Tibial artery (tissue), 4 donors: ENCODE measurements at regions not wholly inside any gene's neighbourhood (a gene's known extent, or its start where the extent isn't known, plus 50 kb on each side); places are given as distances from the start of the nearest gene placed in this dataset.

Experiments used
- DNase-seq, 2 donors: peaks; one replicate each; pipeline ENCODE4 v3.0.0-alpha.2; 2019
- H3K27ac ChIP-seq, 2 donors: fragments of 200-600 bp; sonication (generic) in 1 of 2; 1 replicate in 1 of 2; 2 replicates in 1 of 2; pipeline ENCODE4 v1.5.1; 2018 to 2019; ENCODE audit warnings: mild to moderate bottlenecking in 1 of 2
- H3K27me3 ChIP-seq, 2 donors: fragments of 200-600 bp; sonication (generic) in 1 of 2; one replicate each; pipeline versions ENCODE4 v1.5.1 to v1.6.0; 2016 to 2019
- H3K36me3 ChIP-seq, 3 donors: fragments of 200-600 bp; sonication (generic) in 2 of 3; one replicate each; pipeline ENCODE4 v1.5.1; 2016 to 2019; ENCODE audit warnings: mild to moderate bottlenecking in 2 of 3
- H3K4me1 ChIP-seq, 4 donors: fragments of 200-600 bp; sonication (generic) in 2 of 4; 1 replicate in 3 of 4; 2 replicates in 1 of 4; pipeline ENCODE4 v1.5.1; 2016 to 2019
- H3K4me3 ChIP-seq, 2 donors: fragments of 200-600 bp; sonication (generic) in 1 of 2; 1 replicate in 1 of 2; 2 replicates in 1 of 2; pipeline ENCODE4 v1.5.1; 2018 to 2019; ENCODE audit warnings: mild to moderate bottlenecking in 2 of 2
- H3K9me3 ChIP-seq, 3 donors: fragments of 200-600 bp; sonication (generic) in 1 of 3; one replicate each; pipeline ENCODE4 v1.5.1; 2016 to 2019
- CTCF ChIP-seq, 2 experiments: fragments of 200-600 bp in 1 of 2; fragments of 450-650 bp in 1 of 2; IDR thresholded peaks; one replicate each; pipeline ENCODE4 v1.5.1; 2017 to 2019; ENCODE audit warnings: antibody characterized with exemption in 2 of 2, mild to moderate bottlenecking in 1 of 2, moderate library complexity in 1 of 2
- intact Hi-C: fragments of 100-400 bp; cut with DNase I; formaldehyde crosslinking; loops from one replicate; pipeline ENCODE4 v1.15.0; 2023; ENCODE audit warnings: low total_unique reads

- DNase-seq: no peak
- intact Hi-C loops: loop anchor here (5.0 kb wide), 1 partner anchor 307 kb away; no protein-coding TSS in a partner anchor
- H3K4me3 ChIP-seq: no peak overlapping the region
- no peak for TF ChIP-seq CTCF (IDR thresholded peaks at IDR 0.05)
- no peaks in the 10 kb centered on the region for H3K36me3 ChIP-seq
- no peaks in the 10 kb centered on the region for H3K9me3 ChIP-seq
- H3K4me1 ChIP-seq: peaks cover 0 to 7% (median 1%) of the 10 kb centered on the region in 4 donors
- no peak overlapping the region for H3K27ac ChIP-seq
- H3K27me3 ChIP-seq: no peaks in the 10 kb centered on the region
Observed at GRCh38 chr3:102230057-102230456, 204.8 kb upstream of the ZPLD1 start.

- H3K4me1 ChIP-seq: peaks cover 0 to 6% (median 0%) of the 10 kb centered on the region in 4 donors
- no peaks in the 10 kb centered on the region for H3K9me3 ChIP-seq
- TF ChIP-seq CTCF (IDR thresholded peaks at IDR 0.05): no peak
- intact Hi-C loops: loop anchor here (5.0 kb wide), 1 partner anchor 303 kb away; no protein-coding TSS in a partner anchor
- no peak overlapping the region for H3K27ac ChIP-seq
- no peaks in the 10 kb centered on the region for H3K36me3 ChIP-seq
- no peaks in the 10 kb centered on the region for H3K27me3 ChIP-seq
- DNase-seq: no peak
- H3K4me3 ChIP-seq: no peak overlapping the region
Observed at GRCh38 chr3:102233881-102234280, 200.9 kb upstream of the ZPLD1 start.

- no peak for DNase-seq
Observed at GRCh38 chr3:102235679-102236078, 199.1 kb upstream of the ZPLD1 start.

GRCh38 chr3:102237181-102237580 is 197.6 kb upstream of the ZPLD1 start:
- H3K9me3 ChIP-seq: no peaks in the 10 kb centered on the region
- no peaks in the 10 kb centered on the region for H3K36me3 ChIP-seq
- TF ChIP-seq CTCF (IDR thresholded peaks at IDR 0.05): no peak
- H3K4me3 ChIP-seq: no peak overlapping the region
- H3K27ac ChIP-seq: no peak overlapping the region
- no peaks in the 10 kb centered on the region for H3K27me3 ChIP-seq
- no peaks in the 10 kb centered on the region for H3K4me1 ChIP-seq
- no peak for DNase-seq
- intact Hi-C loops: no loop called here

More at GRCh38 chr3:102235679-102236078, 199.1 kb upstream of the ZPLD1 start:
- H3K4me3 ChIP-seq: no peak overlapping the region
- TF ChIP-seq CTCF (IDR thresholded peaks at IDR 0.05): no peak
- no peaks in the 10 kb centered on the region for H3K36me3 ChIP-seq
- H3K4me1 ChIP-seq: no peaks in the 10 kb centered on the region
- no peak overlapping the region for H3K27ac ChIP-seq
- no peaks in the 10 kb centered on the region for H3K9me3 ChIP-seq
- H3K27me3 ChIP-seq: no peaks in the 10 kb centered on the region
- intact Hi-C loops: no loop called here

GRCh38 chr3:102237838-102238237 is 197.0 kb upstream of the ZPLD1 start:
- TF ChIP-seq CTCF (IDR thresholded peaks at IDR 0.05): no peak
- intact Hi-C loops: no loop called here

GRCh38 chr3:102238362-102238761 is 196.5 kb upstream of the ZPLD1 start:
- H3K4me3 ChIP-seq: no peak overlapping the region
- no peak overlapping the region for H3K27ac ChIP-seq
- no peak for TF ChIP-seq CTCF (IDR thresholded peaks at IDR 0.05)
- H3K27me3 ChIP-seq: no peaks in the 10 kb centered on the region
- no peaks in the 10 kb centered on the region for H3K36me3 ChIP-seq
- H3K9me3 ChIP-seq: no peaks in the 10 kb centered on the region
- intact Hi-C loops: no loop called here
- no peaks in the 10 kb centered on the region for H3K4me1 ChIP-seq
- DNase-seq: no peak

More at GRCh38 chr3:102237838-102238237, 197.0 kb upstream of the ZPLD1 start:
- Histone ChIP-seq H3K4me1 (no peaks in the 10 kb centered on the region), H3K9me3 (no peaks in the 10 kb centered on the region), H3K4me3 (no peak overlapping the region), H3K27me3 (no peaks in the 10 kb centered on the region), H3K36me3 (no peaks in the 10 kb centered on the region), H3K27ac (no peak overlapping the region)
- DNase-seq: no peak
